Right kidney (tissue), 1 donor: ENCODE measurements at regions not wholly inside any gene's neighbourhood (a gene's known extent, or its start where the extent isn't known, plus 50 kb on each side); places are given as distances from the start of the nearest gene placed in this dataset.
"Not testable (repeated sequence)": the region's sequence is repeated elsewhere in the genome, so short reads cannot be mapped to it uniquely, and the experiment has no call there.

ENCODE experiments used
- DNase-seq: peaks from one replicate; pipeline ENCODE4 v3.0.0-alpha.2; 2016

DNA sequence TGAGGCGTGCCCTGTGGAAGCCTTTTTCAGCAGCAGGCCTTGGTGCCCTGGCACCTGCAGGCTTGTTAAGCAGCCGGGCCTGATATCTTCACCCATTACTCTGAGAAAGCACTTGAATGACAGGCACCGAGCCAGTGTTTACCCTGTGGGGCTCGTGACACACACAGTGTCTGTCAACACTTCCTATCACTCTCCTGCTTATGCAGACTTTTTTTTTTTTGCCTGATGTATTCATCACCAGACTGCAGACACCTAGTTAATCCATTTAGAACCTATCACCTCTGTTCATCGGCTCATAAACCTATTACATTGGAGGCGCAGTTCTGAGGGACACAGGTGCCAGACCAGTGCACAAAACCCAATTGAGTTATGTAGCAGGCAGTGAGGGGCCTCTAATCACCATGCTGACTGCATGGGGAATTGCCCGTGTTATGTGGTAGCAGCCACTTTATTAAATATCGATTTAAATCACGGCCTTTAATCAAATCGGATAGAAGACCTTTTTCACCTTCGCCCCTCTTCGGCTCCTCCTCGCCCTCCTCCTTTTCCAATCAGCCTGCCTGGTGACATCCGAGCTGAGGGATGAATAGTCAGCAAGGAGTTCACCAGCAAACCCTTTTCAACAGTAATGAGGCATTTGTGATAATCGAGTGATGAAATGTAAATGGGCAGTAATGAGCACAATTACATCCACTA is 962.9 kb upstream of the SLC35B3 start:
- DNase-seq = no peak

DNA sequence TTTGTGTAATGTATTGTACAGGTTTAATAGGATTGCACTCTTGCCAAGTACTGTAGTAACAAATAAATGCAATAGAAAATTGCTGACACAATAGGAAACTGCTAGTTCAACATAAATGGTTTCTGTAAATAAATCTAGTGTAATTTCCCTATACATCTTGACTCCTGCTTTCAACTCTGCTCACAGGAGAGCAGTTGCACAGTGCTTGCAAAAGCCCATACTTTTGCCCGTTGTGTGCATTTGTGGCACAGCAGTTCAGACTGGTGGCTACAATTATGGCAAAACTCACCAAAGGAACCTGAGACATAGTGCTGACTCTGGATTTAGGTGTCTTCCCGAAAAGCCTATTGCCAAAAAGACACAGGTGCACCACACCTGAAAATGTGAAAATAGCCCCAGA is 953.3 kb upstream of the SLC35B3 start:
- no peak for DNase-seq

DNA sequence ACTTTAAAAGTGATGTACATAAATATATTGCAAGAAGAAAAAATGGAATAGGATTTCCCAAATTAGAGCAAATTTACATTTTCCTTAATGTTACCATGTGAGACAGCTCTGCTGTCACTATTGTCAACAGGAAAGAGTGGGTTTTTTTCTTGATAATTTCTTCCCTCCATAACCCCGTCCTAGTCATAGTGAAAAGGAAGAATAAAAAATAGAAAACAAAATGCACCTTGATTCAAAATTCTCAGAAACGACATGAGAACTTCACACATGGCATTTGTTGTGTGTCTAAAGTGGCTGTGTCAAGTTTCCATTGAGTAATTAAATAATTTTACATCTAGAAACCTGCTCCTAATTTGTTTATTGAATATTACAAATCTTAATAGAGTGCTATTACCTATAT is 945.2 kb upstream of the SLC35B3 start:
- no peak for DNase-seq

DNA sequence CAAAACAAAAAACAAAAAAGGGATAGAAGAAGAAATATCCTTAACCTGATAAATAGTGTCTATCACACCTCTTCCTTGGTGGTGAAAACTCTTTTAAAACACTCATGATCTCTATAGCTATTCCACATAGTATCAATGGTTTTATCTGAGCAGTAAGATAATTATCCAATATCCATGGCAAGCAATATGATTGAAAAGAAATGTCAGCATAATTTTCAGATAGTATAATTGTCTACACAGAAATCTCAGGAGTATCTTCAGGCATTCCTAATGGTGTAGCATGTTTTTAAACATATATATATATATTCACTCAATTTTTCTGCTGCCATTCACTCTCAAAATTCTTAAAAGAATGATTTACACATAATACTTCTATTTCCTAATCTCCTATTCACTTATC is 938.0 kb upstream of the SLC35B3 start:
- DNase-seq = no peak

DNA sequence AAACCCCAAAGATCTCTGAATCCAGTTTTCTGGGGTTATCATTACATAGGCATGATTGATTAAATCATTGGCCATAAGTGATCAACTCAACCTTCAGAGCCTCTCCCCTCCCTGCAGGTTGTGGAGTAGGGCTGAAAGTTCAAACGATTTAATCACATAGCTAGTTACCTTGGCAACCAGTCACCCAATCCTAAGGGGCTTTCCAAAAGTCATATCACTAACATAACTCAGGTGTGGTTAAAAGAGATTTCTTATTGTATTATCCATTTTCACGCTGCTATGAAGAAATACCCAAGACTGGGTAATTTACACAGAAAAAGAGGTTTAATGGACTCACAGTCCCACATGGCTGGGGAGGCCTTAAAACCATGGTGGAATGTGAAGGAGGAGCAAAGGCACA is 935.1 kb upstream of the SLC35B3 start:
- DNase-seq = no peak

DNA sequence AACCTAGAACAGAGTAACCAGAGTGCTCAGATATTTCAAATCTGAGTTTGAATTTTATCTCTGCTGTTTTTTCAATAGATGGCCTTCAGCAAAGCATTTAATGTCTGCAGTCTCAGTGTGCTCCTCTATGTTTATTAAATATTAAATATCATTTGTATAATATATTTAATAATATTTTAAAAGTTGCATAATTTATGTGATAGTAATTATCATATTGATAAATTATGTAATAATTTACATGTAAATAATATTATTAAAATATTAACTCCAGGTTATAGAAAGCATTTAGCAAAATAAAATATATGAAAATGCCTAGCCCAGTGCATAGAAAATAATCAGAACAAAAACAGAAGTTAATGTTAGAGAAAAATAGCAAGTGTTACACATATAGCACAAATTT is 930.0 kb upstream of the SLC35B3 start:
- DNase-seq = no peak

DNA sequence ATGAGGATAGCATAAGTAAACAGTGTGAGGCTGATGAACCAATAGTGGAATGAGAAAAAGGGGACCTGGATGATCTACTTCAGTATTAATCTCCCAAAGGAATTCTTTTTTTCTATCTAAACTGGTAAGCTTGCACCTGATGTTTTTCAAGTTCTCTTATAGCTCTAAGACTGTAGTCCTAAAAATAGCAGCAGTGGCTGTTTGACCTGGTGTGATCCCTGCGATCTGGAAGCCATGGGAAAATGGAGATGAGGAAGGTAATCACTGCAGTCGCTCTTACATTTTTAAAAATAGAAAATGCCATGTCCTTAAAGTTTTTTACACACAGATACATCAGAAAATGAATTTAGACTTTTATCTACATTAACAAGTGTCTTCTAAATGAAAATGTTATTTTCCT is 926.4 kb upstream of the SLC35B3 start:
- no peak for DNase-seq

DNA sequence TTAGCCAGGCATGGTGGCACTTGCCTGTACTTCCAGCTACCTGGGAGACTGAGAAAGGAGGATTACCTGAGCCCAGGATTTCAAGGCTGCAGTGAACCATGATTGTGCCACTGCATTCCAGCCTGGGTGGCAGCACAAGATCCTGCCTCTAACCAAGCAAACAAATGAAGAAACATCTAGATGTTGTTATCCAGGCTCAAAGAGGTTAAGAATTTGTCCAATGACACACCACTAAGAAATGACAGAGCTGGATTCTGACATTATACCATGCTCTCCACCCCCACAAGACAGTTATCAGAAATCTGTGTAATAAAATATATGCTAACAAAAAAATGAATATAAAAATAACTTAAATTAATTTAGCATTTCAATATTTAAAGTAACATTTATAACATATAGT is 925.5 kb upstream of the SLC35B3 start:
- DNase-seq = no peak

DNA sequence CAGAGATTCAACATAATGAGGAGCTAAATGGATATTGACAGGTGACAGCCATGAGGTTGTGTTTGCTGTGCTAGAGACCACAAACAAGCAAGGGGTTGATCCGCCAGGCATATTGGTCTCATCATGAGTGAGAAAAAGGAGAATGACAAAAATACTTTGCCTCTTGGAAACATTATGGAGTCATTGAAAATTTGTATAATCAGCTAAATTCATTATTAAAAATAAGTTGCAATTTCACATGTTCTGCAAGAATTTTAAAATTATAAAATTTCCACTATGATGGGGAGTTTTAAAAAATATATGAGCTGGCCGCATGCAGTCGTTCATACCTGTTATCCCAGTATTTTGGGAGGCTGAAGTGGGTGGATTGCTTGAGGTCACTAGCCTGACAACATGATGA is 912.3 kb upstream of the SLC35B3 start:
- no peak for DNase-seq

DNA sequence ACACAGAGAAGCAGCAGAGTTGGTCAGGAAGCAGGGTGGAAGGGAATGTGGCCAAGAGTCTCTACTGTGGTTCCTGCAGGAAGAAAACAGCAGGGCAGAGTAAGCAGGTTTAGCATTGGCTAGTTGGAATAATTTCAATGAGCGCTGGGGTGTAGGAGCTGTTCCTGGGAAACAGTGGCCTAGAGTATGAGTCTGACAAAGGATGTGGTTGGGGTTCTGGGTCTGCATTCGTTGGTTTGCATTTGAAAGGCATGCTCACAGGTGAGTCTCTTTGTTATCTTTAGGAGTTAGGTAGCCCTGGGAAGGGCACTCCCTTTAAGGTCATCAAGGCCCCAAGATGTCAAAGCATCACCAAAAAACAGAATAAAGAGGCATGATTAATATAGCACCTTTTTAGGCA is 911.6 kb upstream of the SLC35B3 start:
- DNase-seq = no peak

DNA sequence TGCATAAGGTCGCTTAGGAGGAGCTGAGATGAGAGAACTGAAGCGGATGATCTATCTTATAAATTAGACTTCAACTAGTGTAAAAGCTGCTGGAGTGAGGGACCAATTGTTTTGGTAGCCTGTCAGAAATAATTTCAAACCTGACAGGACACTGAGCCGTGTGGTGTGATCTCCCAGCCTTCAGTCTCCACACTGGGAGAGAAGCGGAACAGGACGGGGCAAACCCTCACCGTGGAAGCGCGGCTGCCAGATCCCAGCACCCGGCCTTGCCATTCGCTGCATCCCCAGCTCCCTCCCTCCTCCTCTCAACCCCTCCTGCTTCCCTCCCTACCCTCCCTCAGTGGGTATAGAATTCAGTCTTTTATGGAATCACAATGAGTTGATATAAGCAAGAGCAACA is 900.1 kb upstream of the SLC35B3 start:
- DNase-seq = no peak

DNA sequence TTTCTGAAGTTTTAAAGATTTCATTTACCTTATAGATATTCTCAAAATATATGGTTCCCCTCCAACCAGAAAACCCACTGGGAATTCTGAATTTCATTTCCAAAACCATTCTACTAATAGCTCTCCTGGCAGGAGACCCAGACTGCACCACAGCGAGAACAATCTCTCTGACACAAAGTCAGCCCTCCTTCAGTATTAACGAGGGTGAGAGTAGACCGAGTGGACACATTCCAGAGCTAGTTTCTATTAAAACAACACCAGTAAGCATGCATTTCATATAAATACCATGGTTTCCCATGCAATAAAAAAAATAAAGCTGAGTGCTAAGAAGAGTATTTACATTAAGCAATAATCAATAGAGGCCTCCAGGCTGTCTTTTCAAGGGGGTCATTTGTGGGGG is 899.6 kb upstream of the SLC35B3 start:
- DNase-seq = no peak

DNA sequence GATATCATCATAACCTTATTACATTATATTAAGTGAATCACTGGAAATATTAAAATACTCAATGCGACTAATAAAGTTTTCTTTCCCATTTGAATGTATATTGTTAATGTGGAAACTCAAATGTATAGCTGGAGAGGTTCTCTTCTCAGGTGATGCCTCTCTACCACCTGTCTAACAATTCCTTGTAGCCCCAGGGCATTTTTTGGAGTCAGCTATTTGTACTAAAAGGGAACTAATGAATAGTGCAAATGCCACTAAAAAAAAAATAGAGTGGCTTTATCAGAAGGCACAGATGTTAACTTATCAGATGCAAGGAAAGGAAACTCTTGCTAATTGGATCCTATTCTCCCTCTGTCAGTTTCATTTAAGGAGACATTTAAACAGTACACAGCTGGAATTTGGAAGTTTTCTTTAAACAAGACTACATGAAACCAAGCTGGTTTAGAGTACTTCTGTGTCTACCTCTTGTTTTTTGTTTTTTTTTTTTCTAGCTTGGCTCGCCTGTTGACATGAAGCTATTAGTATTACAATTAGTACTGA is 897.0 kb upstream of the SLC35B3 start:
- DNase-seq = no peak

DNA sequence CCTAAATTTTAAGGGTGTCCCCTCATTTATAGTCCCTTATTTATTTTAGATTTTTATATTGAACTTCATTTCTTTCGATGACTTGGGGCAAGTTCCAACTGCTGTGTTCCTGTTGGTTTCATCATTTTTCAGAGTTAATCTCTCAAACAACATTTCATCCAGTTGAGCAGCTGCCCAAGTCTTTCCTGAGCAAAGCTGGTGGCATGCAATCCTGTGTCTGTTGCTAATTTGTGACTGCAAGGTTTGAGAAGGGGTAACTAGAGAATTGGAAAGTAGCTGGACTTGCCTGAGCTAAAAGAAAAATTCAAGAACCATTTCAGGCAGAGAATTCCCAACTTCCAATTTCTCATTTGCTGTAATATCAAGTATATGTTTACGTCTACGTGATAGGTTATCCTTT is 881.5 kb upstream of the SLC35B3 start:
- DNase-seq = no peak

DNA sequence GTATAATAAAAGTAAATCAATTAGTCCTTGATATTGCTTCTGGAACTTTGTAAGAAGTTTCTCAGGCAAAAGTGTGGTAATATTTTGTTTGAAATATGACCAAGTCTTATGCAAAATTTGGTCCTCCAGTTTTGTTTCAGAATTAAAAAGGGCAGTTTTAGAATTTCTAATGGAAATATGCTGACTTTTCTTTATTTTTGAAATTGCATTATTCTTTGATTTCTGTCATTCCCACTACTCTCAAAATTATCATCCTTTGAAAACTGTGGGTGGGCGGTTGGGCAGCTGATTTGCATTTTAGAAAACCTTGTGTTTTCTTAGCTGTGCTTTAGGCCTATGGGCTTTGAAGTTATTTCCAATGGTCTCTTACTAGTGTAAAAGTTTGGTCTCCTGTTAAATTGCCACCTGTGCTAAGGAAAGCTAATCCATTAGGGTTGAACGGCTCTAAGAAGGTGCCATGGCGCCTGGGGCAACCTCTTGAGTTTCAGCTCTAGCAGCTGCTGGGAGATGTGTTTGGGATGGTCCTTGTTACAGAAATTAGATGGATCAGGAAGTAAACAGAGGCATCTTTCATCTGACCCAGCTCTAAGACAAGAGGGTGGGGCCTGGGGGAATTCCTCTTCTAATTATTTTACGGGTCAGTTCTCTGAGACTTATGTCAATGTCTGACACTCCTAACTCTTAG is 880.8 kb upstream of the SLC35B3 start:
- no peak for DNase-seq

DNA sequence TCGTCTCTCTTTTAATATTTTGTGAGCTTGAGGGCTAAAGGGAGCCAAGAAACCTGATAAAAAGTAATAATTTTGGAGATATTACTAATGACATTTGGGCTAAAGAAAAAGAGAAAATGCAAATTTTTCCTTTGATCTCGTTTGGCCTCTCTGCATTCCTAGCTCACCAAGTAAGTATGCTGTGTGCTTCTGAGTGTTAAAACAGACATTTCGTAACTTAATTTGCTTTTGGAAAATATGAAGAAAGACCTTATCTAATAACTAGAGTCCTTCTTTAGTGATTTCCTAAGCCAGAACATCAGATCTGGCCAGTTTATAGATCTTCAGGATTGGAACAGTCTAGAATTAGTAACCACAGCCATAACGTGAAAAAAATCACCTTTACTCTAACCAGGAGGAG is 872.9 kb upstream of the SLC35B3 start:
- DNase-seq = no peak

DNA sequence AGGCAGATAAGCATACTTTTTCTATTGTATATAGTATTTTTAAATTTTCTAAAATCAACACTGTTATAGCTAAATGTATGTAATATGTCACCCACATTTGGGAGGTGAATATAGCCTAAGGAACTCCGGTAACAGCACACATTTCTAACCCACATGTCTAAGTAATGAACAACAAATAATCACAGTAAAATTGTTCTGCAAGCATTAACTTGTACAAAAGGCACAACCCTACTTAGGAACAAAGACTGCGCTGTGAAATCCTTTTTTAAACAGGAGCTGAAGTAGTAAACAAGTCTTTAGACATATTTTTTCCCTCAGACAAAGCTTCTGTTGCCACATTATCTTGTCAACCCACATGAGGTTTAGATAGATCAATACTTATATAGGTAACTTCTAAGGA is 872.4 kb upstream of the SLC35B3 start:
- DNase-seq = no peak

DNA sequence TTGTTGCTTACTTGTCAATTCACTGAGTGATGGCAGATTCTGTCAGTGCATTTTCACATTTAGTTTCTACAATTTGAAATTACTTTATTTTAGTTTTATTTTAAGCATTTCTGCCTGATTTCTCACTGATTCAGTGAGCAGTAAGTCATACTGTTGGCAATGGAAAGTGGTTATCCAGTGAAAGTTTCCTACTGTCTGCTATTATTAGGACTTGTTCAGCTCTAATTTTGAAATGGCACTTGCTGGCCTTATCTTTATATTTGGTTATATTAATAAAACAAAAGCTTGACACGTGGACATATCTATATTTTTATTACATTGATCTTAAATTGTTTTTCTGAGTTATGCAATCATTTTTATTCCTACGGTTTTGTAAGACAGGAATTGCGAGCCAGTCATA is 871.8 kb upstream of the SLC35B3 start:
- DNase-seq = no peak

DNA sequence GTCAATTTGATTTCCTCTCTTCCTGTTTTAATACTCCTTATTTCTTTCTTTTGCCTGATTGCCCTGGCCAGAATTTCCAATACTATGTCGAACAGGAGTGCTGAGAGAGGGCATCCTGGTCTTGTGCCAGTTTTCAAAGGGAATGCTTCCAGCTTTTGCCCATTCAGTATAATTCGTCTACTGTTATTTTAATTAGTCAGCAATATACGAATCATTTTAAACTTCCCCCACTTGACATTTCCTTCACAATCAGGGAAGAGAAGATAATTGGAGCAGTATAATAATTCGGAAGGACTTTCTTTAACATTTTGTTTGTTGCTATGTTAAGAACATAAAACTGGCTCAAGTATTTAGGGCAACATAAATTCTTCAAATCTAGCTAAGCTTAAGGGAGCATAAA is 860.3 kb upstream of the SLC35B3 start:
- DNase-seq = no peak

DNA sequence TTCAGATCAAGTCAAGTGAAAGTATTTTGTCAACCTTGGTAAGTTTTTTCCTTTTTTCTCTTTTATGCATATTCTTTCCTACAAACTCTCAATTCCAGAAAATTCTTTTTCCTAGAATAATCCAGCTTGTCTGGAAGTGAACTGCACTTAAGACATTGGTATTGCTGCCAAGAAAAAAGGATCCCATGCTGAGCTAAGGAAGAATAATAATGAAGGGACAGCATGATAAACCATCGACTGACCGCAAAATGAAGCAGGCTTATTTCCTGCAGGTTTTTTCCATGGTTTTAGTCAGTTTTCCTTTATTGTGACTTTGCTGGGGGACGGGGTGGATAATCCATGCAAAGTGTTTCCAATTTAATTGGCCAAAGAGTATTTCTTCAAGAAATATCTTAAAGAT is 857.6 kb upstream of the SLC35B3 start:
- no peak for DNase-seq

DNA sequence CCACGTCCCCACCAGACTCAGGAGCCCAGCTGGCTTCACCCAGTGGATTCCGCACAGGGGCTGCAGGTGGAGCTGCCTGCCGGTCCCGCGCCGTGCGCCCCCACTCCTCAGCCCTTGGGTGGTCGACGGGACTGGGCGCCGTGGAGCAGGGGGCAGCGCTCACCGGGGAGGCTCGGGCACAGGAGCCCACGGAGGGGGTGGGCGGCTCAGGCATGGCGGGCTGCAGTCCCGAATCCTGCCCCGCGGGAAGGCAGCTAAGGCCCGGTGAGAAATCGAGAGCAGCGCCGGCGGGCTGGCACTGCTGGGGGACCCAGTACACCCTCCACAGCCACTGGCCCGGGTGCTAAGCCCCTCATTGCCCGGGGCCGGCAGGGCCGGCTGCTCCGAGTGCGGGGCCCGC is 855.0 kb upstream of the SLC35B3 start:
- not testable (repeated sequence) for DNase-seq

DNA sequence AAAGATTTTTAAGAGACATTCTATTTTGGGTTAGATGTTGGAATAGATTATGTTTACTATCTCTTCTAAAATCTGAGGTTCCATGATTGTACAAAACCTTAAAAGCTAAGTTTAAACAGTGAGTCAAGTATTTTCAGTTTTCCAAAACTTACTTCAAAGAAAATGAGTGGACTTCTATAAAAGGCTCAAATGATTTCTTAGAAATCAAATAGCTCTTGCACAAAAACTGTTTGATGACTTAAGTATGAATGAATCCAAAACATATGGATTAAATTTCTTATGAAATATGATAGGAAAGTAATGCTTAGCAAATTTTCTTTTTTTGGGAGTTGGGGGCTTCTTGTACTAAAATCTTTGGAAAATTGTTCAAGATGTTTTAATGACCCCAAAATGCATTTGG is 837.3 kb upstream of the SLC35B3 start:
- DNase-seq = no peak

DNA sequence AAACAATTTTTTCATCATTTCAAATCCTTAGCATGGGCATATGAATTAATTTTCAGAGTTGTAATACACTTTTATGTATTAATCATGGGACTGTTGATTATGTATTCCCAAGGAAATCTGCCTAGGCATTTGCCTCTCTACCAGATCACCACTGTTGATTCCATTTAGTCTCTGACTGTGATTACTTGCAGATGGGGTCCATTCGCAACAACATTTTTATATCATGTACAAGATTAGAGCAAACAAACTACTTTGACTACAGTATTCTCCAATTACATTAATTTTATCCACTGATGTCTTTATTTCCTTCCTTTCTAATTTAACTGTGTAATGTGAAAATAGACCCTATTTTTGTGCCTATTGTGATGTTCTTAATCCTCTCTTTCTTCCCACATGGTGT is 831.4 kb upstream of the SLC35B3 start:
- no peak for DNase-seq

DNA sequence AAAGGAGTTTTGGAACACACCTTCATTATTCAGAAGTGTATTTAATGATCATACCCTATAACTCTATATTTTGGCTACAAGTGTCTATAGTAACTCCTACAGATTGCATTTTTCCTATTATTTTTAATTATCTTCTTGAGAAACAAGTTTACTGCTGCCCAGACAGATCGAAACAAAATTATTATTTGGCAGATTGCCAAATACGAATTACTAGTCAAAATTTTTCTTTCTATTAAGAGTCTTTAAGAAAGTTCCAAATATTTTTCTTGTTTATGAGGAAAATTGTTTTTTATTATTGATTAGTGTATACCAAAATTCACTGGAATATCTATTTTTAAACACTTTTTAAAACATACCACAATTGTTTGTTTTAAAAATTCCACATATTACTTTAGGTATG is 821.9 kb upstream of the SLC35B3 start:
- no peak for DNase-seq
